Stimulated activated CD4-positive, alpha-beta T cell treated with anti-CD3 and anti-CD28 coated beads, Interleukin-15, amount 100 ng/mL, for 1 hour (primary cell): ENCODE measurements at regions not wholly inside any gene's neighbourhood (a gene's known extent, or its start where the extent isn't known, plus 50 kb on each side); places are given as distances from the start of the nearest gene placed in this dataset.

Experiments used
- DNase-seq, 2 donors: peaks; one replicate each; pipeline ENCODE4 v3.0.0-alpha.2; 2020; ENCODE audit warnings: low read depth in 1 of 2, low spot score in 1 of 2

- no peak for DNase-seq
Measured at GRCh38 chr5:133715616-133716015, 103.3 kb upstream of the FSTL4 start.

- DNase-seq, result no peak
Measured at GRCh38 chr5:133715216-133715615, 102.9 kb upstream of the FSTL4 start.

GRCh38 chr5:133714161-133714915 is 102.0 kb upstream of the FSTL4 start:
- DNase-seq, result no peak

GRCh38 chr5:133713751-133714150 is 101.4 kb upstream of the FSTL4 start:
- no peak for DNase-seq

GRCh38 chr5:133713209-133713608 is 100.9 kb upstream of the FSTL4 start:
- DNase-seq, result no peak

- no peak for DNase-seq
Measured at GRCh38 chr5:133712562-133712961, 100.2 kb upstream of the FSTL4 start.

- DNase-seq, result no peak
Measured at GRCh38 chr5:133709209-133709725, 96.9 kb upstream of the FSTL4 start.

- no peak for DNase-seq
Measured at GRCh38 chr5:133708331-133708850, 96.0 kb upstream of the FSTL4 start.

GRCh38 chr5:133707629-133708028 is 95.3 kb upstream of the FSTL4 start:
- DNase-seq, result no peak

- DNase-seq, result no peak
Measured at GRCh38 chr5:133706506-133707430, 94.4 kb upstream of the FSTL4 start.

- no peak for DNase-seq
Measured at GRCh38 chr5:133705331-133705730, 93.0 kb upstream of the FSTL4 start.

- DNase-seq, result no peak
Measured at GRCh38 chr5:133704411-133704810, 92.1 kb upstream of the FSTL4 start.

- DNase-seq, result no peak
Measured at GRCh38 chr5:133703935-133704334, 91.6 kb upstream of the FSTL4 start.

GRCh38 chr5:133702791-133703770 is 90.7 kb upstream of the FSTL4 start:
- no peak for DNase-seq

- no peak for DNase-seq
Measured at GRCh38 chr5:133701871-133702270, 89.5 kb upstream of the FSTL4 start.

- no peak for DNase-seq
Measured at GRCh38 chr5:133700251-133700650, 87.9 kb upstream of the FSTL4 start.

- no peak for DNase-seq
Measured at GRCh38 chr5:133698646-133699526, 86.5 kb upstream of the FSTL4 start.

- DNase-seq, result no peak
Measured at GRCh38 chr5:133698259-133698554, 85.9 kb upstream of the FSTL4 start.

GRCh38 chr5:133697536-133698258 is 85.4 kb upstream of the FSTL4 start:
- DNase-seq, result no peak
